CD4-positive, CD25-positive, alpha-beta regulatory T cell (primary cell): ENCODE measurements at regions not wholly inside any gene's neighbourhood (a gene's known extent, or its start where the extent isn't known, plus 50 kb on each side); places are given as distances from the start of the nearest gene placed in this dataset.

ENCODE experiments used
- ATAC-seq, 2 donors: fragments of 150-1000 bp; cut with Tn5 transposase; one replicate each; pipeline ENCODE4 v1.10.0; 2021; ENCODE audit warnings: low read depth in 2 of 2, moderate number of reproducible peaks in 2 of 2, moderate library complexity in 1 of 2
- DNase-seq, 3 donors: peaks; one replicate each; pipeline versions ENCODE4 v3.0.0 to v3.0.0-alpha.2; 2012 to 2022; ENCODE audit warnings: mixed read lengths in 1 of 3
- H3K27ac ChIP-seq: one replicate; pipeline ENCODE4 v1.7.0; 2013; ENCODE audit warnings: mild to moderate bottlenecking, low read length; ENCODE audit not compliant: insufficient read depth, poor library complexity, severe bottlenecking
- H3K27me3 ChIP-seq: one replicate; pipeline ENCODE4 v1.7.0; 2013; ENCODE audit warnings: low read length; ENCODE audit not compliant: control insufficient read depth, insufficient read depth
- H3K36me3 ChIP-seq: one replicate; pipeline ENCODE4 v1.7.0; 2013; ENCODE audit warnings: mild to moderate bottlenecking, low read length, moderate library complexity; ENCODE audit not compliant: control insufficient read depth, insufficient read depth
- H3K4me1 ChIP-seq: 2 replicates; pipeline ENCODE4 v1.7.0; 2013; ENCODE audit warnings: mild to moderate bottlenecking, low read length; ENCODE audit not compliant: insufficient read depth, control insufficient read depth, poor library complexity, severe bottlenecking
- H3K4me3 ChIP-seq: one replicate; pipeline ENCODE4 v1.7.0; 2013; ENCODE audit warnings: low read depth, mild to moderate bottlenecking, low read length, moderate library complexity
- H3K9me3 ChIP-seq, 2 experiments: 1 replicate in 1 of 2; 2 replicates in 1 of 2; pipeline ENCODE4 v1.7.0; 2013; ENCODE audit warnings: low read length in 2 of 2, mild to moderate bottlenecking in 1 of 2, moderate library complexity in 1 of 2; ENCODE audit not compliant: control insufficient read depth in 2 of 2
- H3K27ac Mint-ChIP-seq, 3 donors: one replicate each; pipeline ENCODE4 v1.8.0; 2020 to 2022; ENCODE audit warnings: mild to moderate bottlenecking in 3 of 3, mixed read lengths in 3 of 3, moderate library complexity in 2 of 3
- H3K27me3 Mint-ChIP-seq: one replicate; pipeline ENCODE4 v1.8.0; 2022; ENCODE audit warnings: mild to moderate bottlenecking, mixed read lengths
- H3K36me3 Mint-ChIP-seq: one replicate; pipeline ENCODE4 v1.8.0; 2020; ENCODE audit warnings: mixed read lengths
- H3K4me1 Mint-ChIP-seq, 4 donors: one replicate each; pipeline ENCODE4 v1.8.0; 2020 to 2022; ENCODE audit warnings: mixed read lengths in 4 of 4, mild to moderate bottlenecking in 1 of 4
- H3K4me3 Mint-ChIP-seq, 4 donors: one replicate each; pipeline ENCODE4 v1.8.0; 2020 to 2022; ENCODE audit warnings: mild to moderate bottlenecking in 4 of 4, mixed read lengths in 4 of 4, moderate library complexity in 3 of 4
- H3K9me3 Mint-ChIP-seq, 7 donors: one replicate each; pipeline ENCODE4 v1.8.0; 2020 to 2022; ENCODE audit warnings: mixed read lengths in 7 of 7, mild to moderate bottlenecking in 3 of 7, moderate library complexity in 2 of 7

DNA sequence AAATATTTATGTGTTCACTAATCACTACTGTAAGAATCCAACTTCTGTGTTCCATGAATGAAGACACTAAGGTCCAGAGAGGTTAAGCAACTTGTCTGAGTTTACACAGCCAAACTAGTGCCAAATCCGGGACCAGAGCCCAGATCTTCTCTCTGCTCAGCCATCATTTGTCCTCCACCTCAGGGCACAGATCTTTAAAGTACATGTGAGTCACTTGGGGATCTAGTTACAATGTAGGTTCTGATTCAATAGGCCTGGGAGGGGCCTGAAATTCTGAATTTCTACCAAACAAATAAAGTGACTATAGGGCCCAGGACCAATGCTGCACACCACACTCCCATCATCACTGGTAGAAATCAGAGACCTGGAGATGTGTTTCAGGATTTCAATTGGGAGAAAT lies 162.9 kb downstream of the GXYLT1 start:
- peaks cover 25% of the 10 kb centered on the region for H3K27me3 Mint-ChIP-seq

DNA sequence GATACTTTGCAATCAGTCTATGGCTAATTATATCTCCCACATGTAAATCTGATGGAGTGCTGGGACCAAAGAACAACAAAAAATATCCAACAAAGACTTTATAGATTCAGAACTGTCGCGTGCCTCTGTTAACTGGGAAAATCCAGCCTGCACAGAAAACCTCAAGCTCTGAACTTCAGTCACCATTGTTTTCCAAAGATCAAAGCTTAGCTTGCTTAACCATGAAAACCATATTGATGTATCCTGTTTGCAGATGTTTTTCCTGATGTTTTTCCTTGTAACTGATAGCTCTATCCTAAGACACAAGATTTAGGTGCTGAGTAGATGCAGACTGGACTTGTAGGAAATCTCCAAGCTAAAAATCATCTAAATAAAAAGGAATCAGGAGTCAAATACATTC lies 163.7 kb downstream of the GXYLT1 start:
- H3K27ac Mint-ChIP-seq: no peak overlapping the region
- Histone ChIP-seq H3K4me3 (no peak overlapping the region), H3K27ac (no peak overlapping the region), H3K4me1 (no peaks in the 10 kb centered on the region), H3K36me3 (no peaks in the 10 kb centered on the region), H3K27me3 (peaks cover 4% of the 10 kb centered on the region), H3K9me3 (no peaks in the 10 kb centered on the region)
- H3K9me3 Mint-ChIP-seq: peaks cover 0 to 2% (median 0%) of the 10 kb centered on the region in 7 donors
- no peaks in the 10 kb centered on the region for H3K4me1 Mint-ChIP-seq
- no peaks in the 10 kb centered on the region for H3K36me3 Mint-ChIP-seq
- H3K27me3 Mint-ChIP-seq: peaks cover 25% of the 10 kb centered on the region
- no peak overlapping the region for H3K4me3 Mint-ChIP-seq
- ATAC-seq (no peak), DNase-seq (no peak)

More for the DNA sequence above, 162.9 kb downstream of the GXYLT1 start:
- H3K36me3 ChIP-seq: no peaks in the 10 kb centered on the region
- Mint-ChIP-seq H3K4me3 (no peak overlapping the region), H3K36me3 (no peaks in the 10 kb centered on the region), H3K27ac (no peak overlapping the region), H3K9me3 (peaks cover 0 to 4% (median 0%) of the 10 kb centered on the region in 7 donors), H3K4me1 (no peaks in the 10 kb centered on the region)
- H3K27me3 ChIP-seq: peaks cover 4% of the 10 kb centered on the region
- no peaks in the 10 kb centered on the region for H3K9me3 ChIP-seq
- no peaks in the 10 kb centered on the region for H3K4me1 ChIP-seq
- no peak overlapping the region for H3K4me3 ChIP-seq
- ATAC-seq (no peak), DNase-seq (no peak)
- H3K27ac ChIP-seq: no peak overlapping the region

DNA sequence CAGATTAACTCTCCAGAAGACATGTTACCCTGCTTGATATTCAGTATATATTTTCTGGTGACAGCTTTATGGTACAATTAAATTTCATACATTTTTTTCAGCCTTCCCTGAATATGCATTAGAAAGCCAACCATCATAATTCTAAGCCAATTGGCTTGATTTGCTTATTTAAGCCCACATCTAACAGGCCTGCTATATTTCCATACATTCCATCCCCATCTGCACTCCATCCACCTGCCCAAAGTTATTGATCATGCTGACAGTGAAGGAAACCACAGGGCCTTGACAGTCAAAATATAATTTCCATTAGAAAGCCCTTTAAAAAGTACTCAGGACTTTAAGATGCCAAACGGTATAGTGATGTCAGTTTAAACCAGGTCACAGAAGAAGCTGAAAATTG lies 164.3 kb downstream of the GXYLT1 start:
- DNase-seq: no peak
- Mint-ChIP-seq H3K27me3 (peaks cover 21% of the 10 kb centered on the region), H3K4me1 (no peaks in the 10 kb centered on the region), H3K4me3 (no peak overlapping the region), H3K27ac (no peak overlapping the region), H3K36me3 (no peaks in the 10 kb centered on the region), H3K9me3 (peaks cover 0 to 2% (median 0%) of the 10 kb centered on the region in 7 donors)
- Histone ChIP-seq H3K9me3 (no peaks in the 10 kb centered on the region), H3K4me1 (no peaks in the 10 kb centered on the region), H3K4me3 (no peak overlapping the region), H3K36me3 (no peaks in the 10 kb centered on the region), H3K27me3 (peaks cover 4% of the 10 kb centered on the region), H3K27ac (no peak overlapping the region)
- ATAC-seq: no peak

GRCh38 chr12:41979574-41979973 lies 165.1 kb downstream of the GXYLT1 start:
- no peak for ATAC-seq
- H3K4me1 Mint-ChIP-seq: no peaks in the 10 kb centered on the region
- Histone ChIP-seq H3K4me3 (no peak overlapping the region), H3K36me3 (no peaks in the 10 kb centered on the region), H3K27me3 (peaks cover 2% of the 10 kb centered on the region), H3K27ac (no peak overlapping the region), H3K4me1 (no peaks in the 10 kb centered on the region), H3K9me3 (no peaks in the 10 kb centered on the region)
- peaks cover 0 to 2% (median 0%) of the 10 kb centered on the region in 7 donors for H3K9me3 Mint-ChIP-seq
- H3K4me3 Mint-ChIP-seq: no peak overlapping the region
- H3K27ac Mint-ChIP-seq: no peak overlapping the region
- peaks cover 18% of the 10 kb centered on the region for H3K27me3 Mint-ChIP-seq
- no peaks in the 10 kb centered on the region for H3K36me3 Mint-ChIP-seq
- DNase-seq: no peak

DNA sequence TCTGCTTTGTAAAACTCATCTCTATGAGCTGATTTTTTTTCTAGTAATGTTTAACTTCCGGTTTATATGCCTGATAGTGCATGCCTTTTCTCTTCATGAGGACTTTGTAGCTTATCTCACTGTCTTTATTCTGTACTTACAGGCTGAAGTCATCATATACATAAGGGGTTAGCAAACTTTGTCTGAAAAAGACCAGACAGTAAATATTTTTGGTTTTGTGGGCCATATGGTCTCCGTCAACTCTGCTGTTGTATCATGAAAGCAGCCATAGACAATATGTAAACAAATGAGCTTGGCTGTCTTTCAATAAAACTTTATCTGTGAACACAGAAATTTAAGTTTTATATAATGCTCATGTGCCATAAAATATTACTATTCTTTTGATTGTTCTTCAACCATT lies 172.1 kb downstream of the GXYLT1 start:
- no peak for ATAC-seq
- Histone ChIP-seq H3K9me3 (no peaks in the 10 kb centered on the region), H3K27ac (no peak overlapping the region), H3K36me3 (no peaks in the 10 kb centered on the region), H3K4me1 (no peaks in the 10 kb centered on the region), H3K27me3 (no peaks in the 10 kb centered on the region), H3K4me3 (no peak overlapping the region)
- no peaks in the 10 kb centered on the region for H3K27me3 Mint-ChIP-seq
- no peaks in the 10 kb centered on the region for H3K36me3 Mint-ChIP-seq
- DNase-seq: no peak
- H3K27ac Mint-ChIP-seq: no peak overlapping the region
- no peaks in the 10 kb centered on the region for H3K4me1 Mint-ChIP-seq
- no peak overlapping the region for H3K4me3 Mint-ChIP-seq
- peaks cover 0 to 3% (median 0%) of the 10 kb centered on the region in 7 donors for H3K9me3 Mint-ChIP-seq

DNA sequence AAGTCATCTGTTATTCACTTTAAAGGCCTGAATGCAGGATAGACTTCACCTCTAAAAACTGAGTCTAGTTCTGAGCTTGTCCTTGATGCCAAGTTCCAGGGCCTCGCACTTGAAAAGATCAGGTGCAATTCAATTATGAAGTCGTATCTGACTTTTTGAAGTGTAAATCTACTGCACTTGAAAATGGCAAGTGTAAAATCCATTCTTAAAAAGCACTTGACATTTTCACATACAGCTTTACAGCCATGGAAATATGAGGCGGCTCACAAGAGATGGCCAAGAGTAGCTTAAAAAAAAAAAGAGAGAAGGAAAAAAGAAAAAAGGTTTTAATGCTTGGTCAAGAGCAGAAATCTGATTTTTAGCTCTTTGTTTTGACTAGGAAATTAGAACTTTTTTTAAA lies 172.5 kb downstream of the GXYLT1 start:
- H3K4me3 ChIP-seq: no peak overlapping the region
- H3K9me3 Mint-ChIP-seq: peaks cover 0 to 3% (median 0%) of the 10 kb centered on the region in 7 donors
- no peak overlapping the region for H3K27ac Mint-ChIP-seq
- no peaks in the 10 kb centered on the region for H3K36me3 ChIP-seq
- H3K27me3 Mint-ChIP-seq: no peaks in the 10 kb centered on the region
- H3K4me1 Mint-ChIP-seq: no peaks in the 10 kb centered on the region
- H3K4me1 ChIP-seq: no peaks in the 10 kb centered on the region
- H3K4me3 Mint-ChIP-seq: no peak overlapping the region
- DNase-seq (no peak), ATAC-seq (no peak)
- no peaks in the 10 kb centered on the region for H3K27me3 ChIP-seq
- H3K36me3 Mint-ChIP-seq: no peaks in the 10 kb centered on the region
- H3K9me3 ChIP-seq: no peaks in the 10 kb centered on the region
- H3K27ac ChIP-seq: no peak overlapping the region

- H3K9me3 Mint-ChIP-seq: peaks cover 0 to 3% (median 0%) of the 10 kb centered on the region in 7 donors
Observed at GRCh38 chr12:41970744-41971143, 173.9 kb downstream of the GXYLT1 start.

GRCh38 chr12:41968599-41968998 lies 176.1 kb downstream of the GXYLT1 start:
- H3K27me3 ChIP-seq: peaks cover 4% of the 10 kb centered on the region
- H3K36me3 Mint-ChIP-seq: no peaks in the 10 kb centered on the region
- no peaks in the 10 kb centered on the region for H3K27me3 Mint-ChIP-seq
- H3K9me3 Mint-ChIP-seq: peaks cover 0 to 3% (median 0%) of the 10 kb centered on the region in 7 donors
- H3K9me3 ChIP-seq: no peaks in the 10 kb centered on the region
- H3K4me1 Mint-ChIP-seq: no peaks in the 10 kb centered on the region
- no peak overlapping the region for H3K4me3 ChIP-seq
- no peak overlapping the region for H3K27ac Mint-ChIP-seq
- no peaks in the 10 kb centered on the region for H3K36me3 ChIP-seq
- no peak overlapping the region for H3K4me3 Mint-ChIP-seq
- H3K4me1 ChIP-seq: no peaks in the 10 kb centered on the region
- ATAC-seq: no peak
- no peak overlapping the region for H3K27ac ChIP-seq
- no peak for DNase-seq

More at GRCh38 chr12:41970744-41971143, 173.9 kb downstream of the GXYLT1 start:
- no peak overlapping the region for H3K27ac ChIP-seq
- no peaks in the 10 kb centered on the region for H3K36me3 Mint-ChIP-seq
- H3K9me3 ChIP-seq: no peaks in the 10 kb centered on the region
- DNase-seq (no peak), ATAC-seq (no peak)
- H3K4me1 Mint-ChIP-seq: no peaks in the 10 kb centered on the region
- no peak overlapping the region for H3K27ac Mint-ChIP-seq
- H3K4me1 ChIP-seq: no peaks in the 10 kb centered on the region
- H3K4me3 Mint-ChIP-seq: no peak overlapping the region
- H3K27me3 Mint-ChIP-seq: no peaks in the 10 kb centered on the region
- no peaks in the 10 kb centered on the region for H3K36me3 ChIP-seq
- no peak overlapping the region for H3K4me3 ChIP-seq
- no peaks in the 10 kb centered on the region for H3K27me3 ChIP-seq
